ENCODE measurements at regions not wholly inside any gene's neighbourhood (a gene's known extent, or its start where the extent isn't known, plus 50 kb on each side); places are given as distances from the start of the nearest gene placed in this dataset.
"Not testable (repeated sequence)": the region's sequence is repeated elsewhere in the genome, so short reads cannot be mapped to it uniquely, and the experiment has no call there.

- DNase-seq (ENCODE audit: low read depth in 1 of 2, low spot score in 1 of 2): no peak
These were observed 195.5 kb upstream of the FBXL4 start for GRCh38 chr6:99143108-99143861.

DNA sequence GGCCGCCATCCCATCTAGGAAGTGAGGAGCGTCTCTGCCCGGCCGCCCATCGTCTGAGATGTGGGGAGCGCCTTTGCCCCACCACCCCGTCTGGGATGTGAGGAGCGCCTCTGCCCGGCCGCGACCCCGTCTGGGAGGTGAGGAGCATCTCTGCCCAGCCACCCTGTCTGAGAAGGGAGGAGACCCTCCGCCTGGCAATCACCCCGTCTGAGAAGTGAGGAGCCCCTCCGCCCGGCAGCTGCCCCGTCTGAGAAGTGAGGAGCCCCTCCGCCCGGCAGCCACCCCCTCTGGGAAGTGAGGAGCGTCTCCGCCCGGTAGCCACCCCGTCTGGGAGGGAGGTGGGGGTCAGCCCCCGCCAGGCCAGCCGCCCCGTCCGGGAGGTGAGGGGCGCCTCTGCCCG, 194.2 kb upstream of the FBXL4 start:
- DNase-seq (ENCODE audit: low read depth in 1 of 2, low spot score in 1 of 2): not testable (repeated sequence)

DNA sequence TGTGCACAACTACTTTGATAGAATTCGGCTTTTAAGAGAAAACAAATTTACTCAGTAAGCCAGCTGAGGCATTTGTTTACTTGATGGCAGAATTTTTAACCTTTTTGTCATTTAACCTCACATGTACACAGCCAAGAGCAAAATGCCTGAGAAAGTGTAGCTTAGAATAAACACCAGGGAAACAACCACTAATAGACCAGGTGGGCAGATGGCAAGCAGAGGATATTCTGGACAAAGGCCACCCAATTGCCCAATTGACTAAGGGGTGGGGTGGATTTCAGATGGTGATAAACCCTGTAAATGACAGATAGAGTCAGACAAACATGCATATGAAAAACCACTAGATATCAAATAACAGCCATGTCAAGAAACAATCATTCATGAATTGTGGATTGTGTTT, 190.7 kb upstream of the FBXL4 start:
- DNase-seq (ENCODE audit: low read depth in 1 of 2, low spot score in 1 of 2): no peak

DNA sequence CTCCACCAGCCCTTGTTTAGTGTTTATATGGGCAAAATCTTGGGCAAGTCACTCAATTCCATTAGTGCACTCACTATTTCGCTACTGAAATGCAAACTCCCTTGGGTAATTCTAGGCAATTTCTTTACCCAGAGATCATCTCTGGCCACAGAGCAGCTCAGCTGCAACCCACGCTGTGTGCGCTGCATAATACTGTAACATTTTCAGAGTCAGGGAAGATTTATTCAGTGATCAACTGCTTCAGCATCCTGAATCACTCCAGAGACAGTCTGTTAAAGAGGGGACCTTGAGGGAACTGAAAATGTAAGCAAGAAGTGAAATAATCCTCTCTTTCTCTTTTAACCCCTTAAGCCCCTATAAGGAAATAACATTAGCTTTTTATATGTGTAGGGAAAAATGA, 189.6 kb upstream of the FBXL4 start:
- no peak for DNase-seq (ENCODE audit: low read depth in 1 of 2, low spot score in 1 of 2)

DNA sequence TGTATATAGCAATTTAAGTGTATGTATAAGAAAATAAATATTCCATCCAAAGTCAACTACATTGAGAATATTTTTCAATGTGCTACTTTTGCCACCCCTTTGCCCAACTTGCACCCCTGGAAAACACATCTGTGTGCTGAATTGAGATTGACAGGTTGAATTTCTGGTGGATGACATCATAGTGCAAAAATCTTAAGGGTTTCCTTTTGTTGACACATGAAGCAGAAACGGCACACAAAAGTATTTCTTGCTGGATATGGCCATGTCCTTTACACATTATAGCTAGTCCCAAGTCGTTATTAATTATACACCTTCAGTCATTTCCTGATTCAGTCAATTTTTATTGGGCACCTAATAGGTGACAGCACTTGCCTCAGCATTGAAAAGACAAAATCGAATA, 188.7 kb upstream of the FBXL4 start:
- DNase-seq (ENCODE audit: low read depth in 1 of 2, low spot score in 1 of 2): no peak

GRCh38 chr6:99132026-99132635, 184.4 kb upstream of the FBXL4 start:
- no peak for DNase-seq (ENCODE audit: low read depth in 1 of 2, low spot score in 1 of 2)

DNA sequence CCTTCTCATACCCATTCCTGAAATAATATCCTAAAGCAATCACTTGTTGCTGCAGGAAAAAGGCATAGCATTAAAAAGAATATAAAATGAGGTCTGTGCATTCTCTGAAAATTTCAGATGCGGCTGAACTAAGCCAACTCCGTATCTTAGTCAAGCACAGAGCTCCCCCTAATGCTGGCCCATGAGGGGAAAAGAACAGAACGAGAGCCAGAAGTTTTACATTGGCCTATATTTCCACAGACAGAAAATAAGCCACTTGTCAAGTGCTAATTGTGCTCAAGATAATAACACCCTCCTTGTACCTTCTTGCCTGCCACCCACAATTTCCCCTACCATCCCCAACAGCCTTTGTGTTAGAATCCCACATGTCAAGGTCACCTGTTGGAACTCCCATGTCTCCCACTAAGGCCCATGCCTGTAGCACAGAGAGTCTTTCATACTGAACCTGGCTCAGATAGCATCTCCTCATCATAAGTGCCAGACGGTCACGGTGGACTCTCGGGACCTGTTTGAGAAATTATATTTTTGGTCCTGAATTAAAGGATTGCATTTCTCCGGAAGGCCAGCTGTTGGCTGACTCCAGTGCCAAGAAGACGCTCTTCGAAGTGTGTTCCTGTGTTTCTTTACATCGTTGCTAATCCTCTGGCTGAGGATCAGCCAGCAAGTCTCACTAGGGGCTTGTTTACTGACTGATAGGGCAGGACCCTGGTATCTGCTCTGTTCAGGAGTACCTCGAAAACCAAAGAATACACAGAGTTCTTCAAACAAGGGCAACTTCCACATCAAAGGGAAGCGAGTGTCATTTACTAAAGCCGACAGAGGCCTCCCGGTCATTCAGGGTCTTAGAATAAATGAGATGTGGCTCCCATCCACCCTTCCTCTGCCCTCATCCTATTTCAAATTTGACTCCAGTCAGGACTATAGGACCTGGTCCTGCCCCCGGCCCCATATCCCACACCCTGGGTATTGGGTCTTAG, 183.4 kb upstream of the FBXL4 start:
- DNase-seq (ENCODE audit: low read depth in 1 of 2, low spot score in 1 of 2): no peak

- DNase-seq (ENCODE audit: low read depth in 1 of 2, low spot score in 1 of 2): no peak
These were observed 182.1 kb upstream of the FBXL4 start for GRCh38 chr6:99129835-99130234.

- DNase-seq (ENCODE audit: low read depth in 1 of 2, low spot score in 1 of 2): no peak
These were observed 174.0 kb upstream of the FBXL4 start for GRCh38 chr6:99121748-99122147.

DNA sequence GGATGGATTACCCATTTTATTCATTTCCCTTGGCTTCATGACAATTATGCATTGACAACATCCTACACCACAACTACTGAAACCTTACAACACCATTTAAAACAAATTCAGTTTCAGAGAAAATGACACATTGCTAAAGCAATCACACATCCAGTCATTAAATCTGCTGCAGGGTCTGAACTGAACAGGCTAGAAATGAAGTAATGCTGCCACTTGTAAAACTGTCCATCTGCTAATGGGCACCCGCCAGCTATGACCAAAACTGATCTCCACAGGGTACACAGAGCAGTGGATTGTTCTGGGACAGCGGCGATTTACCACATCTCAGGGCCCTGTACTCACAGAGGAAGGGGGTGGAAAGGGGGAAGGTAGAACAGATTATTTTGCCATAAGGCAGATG, 172.9 kb upstream of the FBXL4 start:
- DNase-seq (ENCODE audit: low read depth in 1 of 2, low spot score in 1 of 2): no peak

DNA sequence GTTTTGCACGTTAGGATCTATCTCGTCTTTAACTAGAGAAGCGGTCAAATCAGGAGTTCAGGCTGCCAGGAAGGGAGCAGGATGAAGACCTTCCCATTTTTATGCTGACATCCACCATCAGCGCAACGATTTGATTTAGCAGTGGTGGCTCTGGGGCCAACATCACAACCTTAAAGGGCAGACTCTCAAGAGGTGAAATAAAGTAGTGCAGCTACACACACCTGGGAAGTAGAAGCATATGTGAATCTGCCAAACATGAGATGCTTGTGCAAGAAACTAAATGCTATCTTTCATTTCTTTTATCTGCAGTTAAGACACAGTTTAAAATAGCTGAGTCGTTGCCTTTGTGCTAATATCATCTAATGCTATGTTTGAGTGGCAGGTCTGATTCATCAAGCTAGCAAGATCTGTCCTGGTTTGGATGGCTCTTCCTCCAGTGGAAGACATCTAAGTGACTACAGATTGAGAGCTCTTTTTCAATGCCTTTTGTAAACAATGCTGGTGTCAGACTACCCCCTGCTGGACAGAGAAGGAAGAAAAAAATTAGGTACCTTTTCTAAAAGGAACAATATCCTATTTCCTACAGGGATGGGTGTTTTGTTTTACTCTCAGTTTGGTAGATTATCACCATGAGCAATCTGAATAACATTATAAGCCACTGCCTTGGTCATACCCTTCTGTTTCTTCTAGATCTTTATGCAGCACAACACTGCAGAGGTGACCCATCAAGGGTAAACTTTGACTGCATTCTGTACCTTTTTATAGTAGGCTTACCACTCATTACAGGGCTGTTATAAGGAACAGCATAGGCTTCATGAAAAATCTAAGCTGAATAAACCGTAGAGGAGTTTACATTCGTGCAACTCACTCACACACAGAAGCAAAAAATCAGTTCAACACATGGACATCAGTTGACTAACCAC, 171.6 kb upstream of the FBXL4 start:
- DNase-seq (ENCODE audit: low read depth in 1 of 2, low spot score in 1 of 2): peak in 1 of 2 donors; percentile 31

DNA sequence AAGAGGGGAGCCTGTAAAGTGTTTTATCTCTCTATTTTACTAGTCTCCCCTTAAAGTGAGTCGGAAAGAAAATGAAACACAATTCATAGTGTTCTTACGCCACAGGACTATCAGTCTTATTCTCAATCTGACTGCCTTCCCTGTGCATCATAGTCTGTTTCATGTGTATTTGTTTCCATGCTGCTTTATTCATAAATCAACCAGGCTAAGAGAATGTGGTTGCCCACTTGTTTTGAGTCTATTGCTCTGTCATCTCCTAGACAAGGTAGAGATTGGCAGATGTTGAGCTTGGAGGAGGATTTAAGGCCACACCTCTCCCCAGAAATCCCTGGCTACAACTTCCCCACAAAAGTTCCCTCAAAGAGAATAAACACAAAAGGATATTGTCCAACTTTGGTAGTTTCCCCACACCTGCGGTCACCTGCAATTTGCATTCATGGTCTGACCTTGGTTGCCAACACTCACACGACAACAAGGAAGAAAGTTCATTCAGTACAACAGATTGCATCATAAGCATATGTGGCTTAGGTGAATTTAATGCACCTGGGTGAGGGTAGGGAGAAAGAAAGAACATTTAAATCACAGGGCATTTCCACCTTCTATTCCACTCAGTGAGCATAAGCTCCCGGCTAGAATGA, 167.1 kb upstream of the FBXL4 start:
- no peak for DNase-seq (ENCODE audit: low read depth in 1 of 2, low spot score in 1 of 2)

DNA sequence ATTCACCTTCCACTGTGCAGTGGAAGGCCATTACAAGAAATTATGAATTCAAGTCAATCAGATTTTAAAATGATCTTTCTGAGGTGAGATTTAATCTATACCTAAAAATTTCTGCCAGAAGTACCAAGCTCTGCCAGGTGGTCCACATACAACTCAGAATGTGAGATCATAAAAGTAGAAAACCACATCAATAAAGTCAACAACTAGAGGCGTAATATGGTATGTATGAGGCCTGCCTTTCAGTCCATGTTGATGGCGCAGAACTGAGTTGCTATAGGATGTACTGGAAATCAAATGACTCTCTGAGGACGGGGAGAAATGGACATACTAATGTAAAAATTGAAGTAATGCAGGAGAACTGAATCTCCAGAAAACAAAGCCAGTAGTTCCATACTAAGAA, 163.8 kb upstream of the FBXL4 start:
- no peak for DNase-seq (ENCODE audit: low read depth in 1 of 2, low spot score in 1 of 2)

GRCh38 chr6:99110029-99110428, 162.3 kb upstream of the FBXL4 start:
- DNase-seq (ENCODE audit: low read depth in 1 of 2, low spot score in 1 of 2): no peak

- DNase-seq (ENCODE audit: low read depth in 1 of 2, low spot score in 1 of 2): no peak
These were observed 156.5 kb upstream of the FBXL4 start for GRCh38 chr6:99104218-99104617.

GRCh38 chr6:99099243-99099642, 151.5 kb upstream of the FBXL4 start:
- no peak for DNase-seq (ENCODE audit: low read depth in 1 of 2, low spot score in 1 of 2)

DNA sequence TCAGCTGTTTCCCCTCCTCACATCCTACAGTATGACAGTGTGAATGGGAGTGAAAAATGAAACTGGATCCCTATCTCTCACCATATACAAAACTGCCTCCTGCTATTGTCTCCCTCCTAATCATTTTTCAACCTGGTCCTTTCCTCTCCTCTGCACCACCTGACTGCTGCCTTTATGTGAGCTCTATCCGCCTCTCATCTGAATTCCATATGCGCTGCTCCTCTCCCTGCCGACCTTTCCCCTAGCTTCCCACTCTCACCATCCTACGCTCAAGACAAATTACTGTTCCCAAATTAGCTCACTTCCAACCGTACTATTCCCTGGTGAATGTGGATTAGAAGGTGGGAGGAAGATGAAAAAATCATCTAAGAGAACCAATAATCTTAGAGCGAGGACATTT, 148.4 kb upstream of the FBXL4 start:
- DNase-seq (ENCODE audit: low read depth in 1 of 2, low spot score in 1 of 2): no peak

DNA sequence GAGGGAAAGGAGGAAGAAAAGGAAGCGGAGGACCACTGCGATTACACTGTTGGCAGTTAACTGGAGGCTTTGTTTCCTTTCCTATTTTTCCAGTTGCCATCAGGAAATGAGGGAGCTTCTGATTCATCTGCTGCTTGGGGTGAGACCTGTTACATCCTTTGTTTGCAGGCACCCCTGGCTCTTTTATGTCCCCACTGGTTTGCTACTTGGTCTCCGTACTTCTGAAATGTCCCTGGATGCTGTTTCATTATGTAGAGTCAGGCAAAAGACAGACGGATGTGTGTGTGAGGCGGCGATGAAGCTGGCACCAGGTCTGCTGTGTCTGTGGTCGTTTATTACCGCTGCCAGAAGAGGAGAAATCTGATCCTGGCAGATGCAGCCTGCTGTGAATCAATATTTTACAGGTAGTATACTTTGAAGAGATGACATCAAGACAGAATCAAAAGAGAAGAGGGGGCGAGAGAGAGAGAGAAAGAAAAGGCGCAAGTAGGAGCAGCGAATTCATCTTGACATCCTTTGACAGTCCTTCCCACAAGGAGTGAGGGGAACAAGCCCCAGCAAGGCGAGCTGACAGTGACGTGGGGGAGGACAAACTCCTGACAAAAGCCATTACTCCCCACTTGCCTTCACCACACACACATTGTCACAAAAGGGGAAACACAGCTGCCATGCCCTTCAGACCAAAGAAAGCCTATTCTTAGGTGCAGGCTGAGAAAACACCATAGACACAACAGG, 145.9 kb upstream of the FBXL4 start:
- DNase-seq (ENCODE audit: low read depth in 1 of 2, low spot score in 1 of 2): no peak

DNA sequence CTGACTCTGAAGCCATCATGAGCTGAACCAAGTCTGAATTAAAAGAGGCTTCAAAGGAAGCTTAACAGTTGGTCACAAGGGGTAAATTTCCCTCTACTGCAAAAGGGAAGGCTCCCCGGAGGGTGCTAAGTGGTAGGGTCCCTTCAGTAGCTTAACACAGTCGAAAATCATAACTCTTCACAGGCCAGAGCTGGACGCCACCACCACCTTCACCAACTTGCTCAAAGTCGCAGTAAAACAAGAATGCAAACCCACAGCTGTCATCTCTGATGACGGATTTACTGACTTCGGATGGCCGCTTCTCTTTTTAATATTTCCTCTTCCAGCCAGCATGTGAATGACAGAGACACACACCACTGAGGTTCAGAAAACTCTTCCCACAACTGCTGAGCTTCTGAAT, 144.7 kb upstream of the FBXL4 start:
- no peak for DNase-seq (ENCODE audit: low read depth in 1 of 2, low spot score in 1 of 2)

GRCh38 chr6:99091985-99092384, 144.2 kb upstream of the FBXL4 start:
- no peak for DNase-seq (ENCODE audit: low read depth in 1 of 2, low spot score in 1 of 2)
